NT2/D1 (cell line): ENCODE measurements at regions not wholly inside any gene's neighbourhood (a gene's known extent, or its start where the extent isn't known, plus 50 kb on each side); places are given as distances from the start of the nearest gene placed in this dataset.

Source experiments
- DNase-seq: peaks from one replicate; pipeline ENCODE4 v3.0.0-alpha.2; 2011; ENCODE audit warnings: low read depth, low spot score
- H3K27me3 ChIP-seq: 2 replicates; pipeline ENCODE4 v1.6.0; 2011; ENCODE audit warnings: mild to moderate bottlenecking; ENCODE audit not compliant: insufficient read length, insufficient read depth
- H3K36me3 ChIP-seq: 2 replicates; pipeline ENCODE4 v1.6.1; 2011; ENCODE audit warnings: mild to moderate bottlenecking, low read length, mixed read lengths; ENCODE audit not compliant: insufficient read depth, insufficient read length
- H3K4me1 ChIP-seq: 2 replicates; pipeline ENCODE4 v1.5.1; 2011; ENCODE audit not compliant: insufficient read depth, insufficient read length
- H3K4me3 ChIP-seq: 2 replicates; pipeline ENCODE4 v1.5.1; 2011; ENCODE audit warnings: low read depth; ENCODE audit not compliant: insufficient read length
- H3K9ac ChIP-seq: 2 replicates; pipeline ENCODE4 v1.6.0; 2011; ENCODE audit warnings: low read depth; ENCODE audit not compliant: insufficient read length
- H3K9me3 ChIP-seq: 2 replicates; pipeline ENCODE4 v1.5.1; 2011; ENCODE audit warnings: mild to moderate bottlenecking, low read length; ENCODE audit not compliant: insufficient read depth
- SUZ12 ChIP-seq: IDR thresholded peaks from 2 replicates; pipeline ENCODE4 v1.6.1; 2011; ENCODE audit not compliant: insufficient read length, insufficient read depth; ENCODE audit errors: extremely low read depth
- YY1 ChIP-seq: IDR thresholded peaks from 2 replicates; pipeline ENCODE4 v1.6.1; 2011; ENCODE audit not compliant: insufficient read length, insufficient read depth
- ZNF274 ChIP-seq: IDR thresholded peaks from 2 replicates; pipeline ENCODE4 v1.6.1; 2011; ENCODE audit warnings: mild to moderate bottlenecking, low read depth, low read length

GRCh38 chr2:15708161-15708560 is 116.5 kb downstream of the DDX1 start:
- no peaks in the 10 kb centered on the region for H3K9me3 ChIP-seq
- TF ChIP-seq YY1 (no peak), SUZ12 (no peak), ZNF274 (no peak)
- DNase-seq = no peak

GRCh38 chr2:15708865-15709820 is 117.5 kb downstream of the DDX1 start:
- Histone ChIP-seq H3K27me3 (no peaks in the 10 kb centered on the region), H3K4me1 (no peaks in the 10 kb centered on the region), H3K4me3 (no peak overlapping the region), H3K36me3 (no peaks in the 10 kb centered on the region), H3K9ac (no peak overlapping the region), H3K9me3 (no peaks in the 10 kb centered on the region)
- no peak for DNase-seq
- TF ChIP-seq SUZ12 = no peak
- TF ChIP-seq ZNF274 = no peak
- TF ChIP-seq YY1 = no peak

More at GRCh38 chr2:15708161-15708560, 116.5 kb downstream of the DDX1 start:
- no peaks in the 10 kb centered on the region for H3K36me3 ChIP-seq
- no peak overlapping the region for H3K4me3 ChIP-seq
- no peaks in the 10 kb centered on the region for H3K27me3 ChIP-seq
- H3K9ac ChIP-seq = no peak overlapping the region
- no peaks in the 10 kb centered on the region for H3K4me1 ChIP-seq

GRCh38 chr2:15711126-15711860 is 119.6 kb downstream of the DDX1 start:
- no peak overlapping the region for H3K4me3 ChIP-seq
- H3K27me3 ChIP-seq = no peaks in the 10 kb centered on the region
- H3K9me3 ChIP-seq = no peaks in the 10 kb centered on the region
- no peaks in the 10 kb centered on the region for H3K4me1 ChIP-seq
- no peaks in the 10 kb centered on the region for H3K36me3 ChIP-seq
- H3K9ac ChIP-seq = no peak overlapping the region
- DNase-seq = no peak
- TF ChIP-seq YY1 (no peak), ZNF274 (no peak)

- Histone ChIP-seq H3K9me3 (no peaks in the 10 kb centered on the region), H3K4me3 (no peak overlapping the region), H3K36me3 (no peaks in the 10 kb centered on the region), H3K4me1 (no peaks in the 10 kb centered on the region), H3K27me3 (no peaks in the 10 kb centered on the region), H3K9ac (no peak overlapping the region)
- DNase-seq = no peak
- TF ChIP-seq YY1 (no peak), SUZ12 (no peak), ZNF274 (no peak)
These were observed 121.1 kb downstream of the DDX1 start for GRCh38 chr2:15712551-15713342.

GRCh38 chr2:15713475-15713874 is 121.8 kb downstream of the DDX1 start:
- no peak for DNase-seq
- TF ChIP-seq ZNF274 = no peak
- no peak for TF ChIP-seq SUZ12
- TF ChIP-seq YY1 = no peak
- Histone ChIP-seq H3K36me3 (no peaks in the 10 kb centered on the region), H3K9me3 (no peaks in the 10 kb centered on the region), H3K4me1 (no peaks in the 10 kb centered on the region), H3K27me3 (no peaks in the 10 kb centered on the region), H3K9ac (no peak overlapping the region), H3K4me3 (no peak overlapping the region)

GRCh38 chr2:15714002-15714401 is 122.3 kb downstream of the DDX1 start:
- no peak for TF ChIP-seq ZNF274
- TF ChIP-seq YY1 = no peak
- TF ChIP-seq SUZ12 = no peak
- no peaks in the 10 kb centered on the region for H3K36me3 ChIP-seq
- no peak overlapping the region for H3K9ac ChIP-seq
- DNase-seq = no peak
- H3K4me1 ChIP-seq = no peaks in the 10 kb centered on the region
- no peak overlapping the region for H3K4me3 ChIP-seq
- no peaks in the 10 kb centered on the region for H3K9me3 ChIP-seq
- no peaks in the 10 kb centered on the region for H3K27me3 ChIP-seq

- H3K9me3 ChIP-seq = no peaks in the 10 kb centered on the region
- DNase-seq = no peak
- no peak overlapping the region for H3K9ac ChIP-seq
- H3K27me3 ChIP-seq = no peaks in the 10 kb centered on the region
- TF ChIP-seq YY1 (no peak), ZNF274 (no peak), SUZ12 (no peak)
- H3K4me1 ChIP-seq = no peaks in the 10 kb centered on the region
- H3K4me3 ChIP-seq = no peak overlapping the region
- H3K36me3 ChIP-seq = no peaks in the 10 kb centered on the region
These were observed 122.9 kb downstream of the DDX1 start for GRCh38 chr2:15714609-15715008.
